RPMI7951 (cell line): ENCODE measurements at regions not wholly inside any gene's neighbourhood (a gene's known extent, or its start where the extent isn't known, plus 50 kb on each side); places are given as distances from the start of the nearest gene placed in this dataset.
A peak's percentile ranks its signal among the peaks of the same experiment; 100 is the strongest.
"Not testable (repeated sequence)": the region's sequence is repeated elsewhere in the genome, so short reads cannot be mapped to it uniquely, and the experiment has no call there.

ENCODE experiments used
- DNase-seq: peaks from one replicate; pipeline ENCODE4 v3.0.0-alpha.2; 2012; ENCODE audit warnings: low read depth

DNA sequence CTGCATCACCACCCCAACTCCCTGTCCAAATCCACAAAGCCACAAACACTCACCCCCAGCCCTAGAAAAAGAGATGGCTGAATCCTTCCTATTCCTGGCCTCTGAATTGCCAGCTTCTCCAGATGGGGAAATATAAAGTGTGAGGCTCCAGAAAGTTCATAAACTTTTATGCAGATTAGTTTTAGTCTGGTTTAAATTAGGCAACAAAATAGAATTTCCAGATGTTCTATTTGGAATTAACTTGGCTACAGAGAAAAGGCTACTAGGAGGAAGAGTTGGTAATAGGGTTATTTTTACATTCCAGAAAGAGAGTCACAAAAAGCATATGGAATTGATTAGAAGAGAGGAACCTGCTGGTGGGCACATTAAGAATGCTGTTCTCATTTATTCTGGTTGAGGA lies 56.0 kb downstream of the EN1 start:
- no peak for DNase-seq

DNA sequence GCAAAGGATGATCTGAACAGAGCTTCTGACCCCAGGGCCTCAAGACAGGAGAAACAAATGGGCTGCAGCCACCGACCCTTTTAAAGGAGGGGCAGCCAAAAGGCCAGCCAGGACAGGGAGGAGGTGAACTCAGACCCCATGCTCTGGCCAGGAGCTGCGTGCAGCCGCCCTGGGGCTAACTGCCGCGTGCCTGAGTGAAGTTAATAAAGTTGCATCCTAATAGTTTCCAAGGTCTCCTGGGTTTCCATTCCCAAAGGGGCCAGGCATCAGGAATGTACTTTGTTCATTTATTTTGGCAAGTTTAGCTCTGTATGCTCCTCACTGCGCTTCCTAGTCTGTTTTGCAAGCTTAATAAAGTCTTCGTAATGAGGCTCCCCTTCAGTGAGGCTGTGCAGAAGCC lies 60.7 kb downstream of the EN1 start:
- no peak for DNase-seq

DNA sequence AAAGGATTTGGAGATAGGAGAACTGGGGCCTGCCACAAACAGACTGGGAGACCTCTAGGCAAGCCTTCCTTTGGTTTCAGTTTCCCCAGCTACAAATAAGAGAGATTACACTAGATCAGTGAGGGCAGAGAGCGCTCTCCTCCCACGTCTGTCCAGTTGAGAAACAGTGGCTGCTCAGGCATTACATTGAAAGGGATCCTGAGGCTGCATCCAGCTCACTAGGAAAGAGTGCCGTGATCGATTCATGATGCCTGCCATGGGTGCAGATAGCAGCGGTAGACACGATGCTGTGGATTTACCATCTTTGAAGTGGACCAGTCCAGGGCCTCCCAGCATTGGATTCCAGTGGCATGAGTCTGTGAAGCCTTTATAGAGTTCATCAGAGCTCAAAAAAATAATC lies 62.6 kb downstream of the EN1 start:
- no peak for DNase-seq

DNA sequence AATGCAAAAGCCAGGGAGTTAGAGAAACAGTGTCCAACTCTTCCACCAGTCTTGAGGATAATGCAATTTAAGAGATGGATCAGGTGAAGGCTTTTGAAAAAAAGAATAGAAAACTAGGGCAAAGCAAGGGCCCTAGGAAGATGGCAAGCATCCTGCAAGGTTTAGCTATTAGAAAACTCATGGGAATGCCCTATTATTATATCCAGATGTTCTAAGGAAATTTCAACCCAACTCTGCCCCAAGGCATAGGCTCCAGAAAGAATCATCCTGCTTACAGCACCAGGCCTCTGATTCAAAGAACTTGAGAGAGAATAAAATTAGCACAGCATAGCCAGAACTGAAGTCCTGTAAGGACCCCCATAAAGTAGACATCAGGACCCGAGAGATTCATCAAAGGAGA lies 68.1 kb downstream of the EN1 start:
- peak; percentile 13 for DNase-seq

GRCh38 chr2:118774458-118775133 lies 72.9 kb downstream of the EN1 start:
- peak; percentile 15 for DNase-seq

DNA sequence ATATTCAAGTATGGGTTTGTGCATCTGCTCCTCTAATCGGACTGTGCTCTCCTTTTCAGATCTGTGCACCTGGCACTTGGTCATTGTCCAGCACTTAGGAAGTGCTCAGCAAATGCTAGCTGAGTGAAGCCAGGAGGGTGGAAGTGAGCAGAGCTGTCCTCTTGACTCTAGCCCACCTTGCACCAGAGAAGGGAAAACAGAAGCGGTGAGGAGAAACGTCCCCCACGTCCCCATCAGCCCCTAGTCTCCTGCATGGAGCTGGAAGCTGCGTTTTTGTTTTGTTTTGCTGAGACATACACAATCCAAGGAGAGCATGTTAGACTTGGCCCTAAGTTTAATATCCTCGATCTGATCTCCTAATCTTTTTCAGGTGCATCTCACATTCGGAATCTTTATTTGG lies 73.6 kb downstream of the EN1 start:
- no peak for DNase-seq

- no peak for DNase-seq
Observed at GRCh38 chr2:118772487-118773200, 74.8 kb downstream of the EN1 start.

DNA sequence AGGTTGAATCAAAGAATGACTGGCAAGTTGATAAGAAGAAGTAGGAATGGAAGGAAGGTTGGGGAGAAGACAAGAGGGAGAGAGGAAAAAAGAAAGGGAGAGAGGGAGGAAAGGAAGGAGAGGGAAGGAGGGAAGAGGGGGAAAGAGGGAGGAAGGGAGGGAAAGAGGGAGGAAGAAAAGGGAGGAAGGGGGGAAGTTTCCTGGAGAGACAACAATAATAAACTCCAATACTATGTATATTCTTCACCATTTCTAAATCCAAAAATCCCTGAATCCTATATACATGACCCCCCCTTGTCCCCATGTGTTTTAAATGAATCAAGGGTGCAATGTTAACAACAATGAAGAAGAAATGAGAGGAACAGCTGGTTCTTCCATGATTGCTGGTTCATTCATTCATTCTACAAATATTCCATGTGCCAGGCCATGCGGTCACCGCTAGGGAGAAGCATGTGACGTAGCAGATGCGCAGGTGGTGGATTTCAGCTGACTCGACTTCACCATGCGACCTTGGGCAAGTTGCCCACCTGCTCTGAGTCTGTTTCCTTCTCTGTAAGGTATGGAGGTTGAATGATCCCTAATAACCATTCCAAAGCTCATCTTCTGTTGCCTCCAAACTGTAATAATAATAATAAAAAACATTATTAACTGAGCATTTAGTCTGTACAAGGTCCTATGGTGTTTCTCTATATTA lies 77.6 kb downstream of the EN1 start:
- DNase-seq: no peak

GRCh38 chr2:118766871-118767270 lies 80.6 kb downstream of the EN1 start:
- no peak for DNase-seq

- DNase-seq: no peak
Observed at GRCh38 chr2:118764855-118765254, 82.6 kb downstream of the EN1 start.

- DNase-seq: peak; percentile 15
Observed at GRCh38 chr2:118763797-118764196, 83.7 kb downstream of the EN1 start.

DNA sequence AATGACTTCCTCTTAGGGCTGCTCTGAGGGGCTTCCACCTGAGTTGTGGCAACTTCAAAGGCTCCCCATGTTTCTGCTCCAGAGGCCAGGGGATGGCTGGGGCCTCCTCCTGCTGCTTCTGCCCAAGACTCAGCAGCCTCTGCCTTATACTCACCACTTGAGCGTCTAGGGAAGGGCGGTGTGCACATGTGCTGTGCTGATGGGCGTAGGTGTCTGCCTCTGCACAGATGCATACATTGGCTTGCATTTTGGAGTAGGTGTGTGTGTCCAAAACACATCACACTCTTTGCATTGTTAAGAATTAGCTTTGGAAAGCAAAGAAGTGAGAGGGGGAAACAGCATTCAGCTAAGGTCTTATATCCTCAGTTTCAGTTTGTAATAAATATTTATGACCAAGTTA lies 85.2 kb downstream of the EN1 start:
- DNase-seq: no peak

DNA sequence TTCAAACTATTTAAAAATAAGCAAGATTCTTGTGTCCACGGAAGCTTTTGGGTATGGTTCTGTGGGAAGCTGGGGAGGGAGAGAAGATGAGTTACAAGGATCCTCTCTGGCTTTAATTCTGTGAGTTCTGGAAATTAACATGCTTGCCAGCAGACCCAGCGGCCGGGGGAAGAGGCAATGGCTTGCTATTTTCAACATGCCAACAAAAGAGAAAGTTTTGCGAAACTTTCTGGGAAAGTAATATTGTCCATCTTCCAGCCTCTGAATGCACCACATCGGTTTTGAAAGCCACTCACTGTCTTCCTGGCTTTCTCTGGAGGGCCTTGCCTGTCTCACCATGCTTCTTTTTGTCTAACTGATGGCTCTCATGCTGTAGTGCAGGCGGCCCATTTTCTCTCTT lies 85.7 kb downstream of the EN1 start:
- no peak for DNase-seq

- no peak for DNase-seq
Observed at GRCh38 chr2:118755901-118756300, 91.5 kb downstream of the EN1 start.

GRCh38 chr2:118755384-118755783 lies 92.1 kb downstream of the EN1 start:
- DNase-seq: no peak

DNA sequence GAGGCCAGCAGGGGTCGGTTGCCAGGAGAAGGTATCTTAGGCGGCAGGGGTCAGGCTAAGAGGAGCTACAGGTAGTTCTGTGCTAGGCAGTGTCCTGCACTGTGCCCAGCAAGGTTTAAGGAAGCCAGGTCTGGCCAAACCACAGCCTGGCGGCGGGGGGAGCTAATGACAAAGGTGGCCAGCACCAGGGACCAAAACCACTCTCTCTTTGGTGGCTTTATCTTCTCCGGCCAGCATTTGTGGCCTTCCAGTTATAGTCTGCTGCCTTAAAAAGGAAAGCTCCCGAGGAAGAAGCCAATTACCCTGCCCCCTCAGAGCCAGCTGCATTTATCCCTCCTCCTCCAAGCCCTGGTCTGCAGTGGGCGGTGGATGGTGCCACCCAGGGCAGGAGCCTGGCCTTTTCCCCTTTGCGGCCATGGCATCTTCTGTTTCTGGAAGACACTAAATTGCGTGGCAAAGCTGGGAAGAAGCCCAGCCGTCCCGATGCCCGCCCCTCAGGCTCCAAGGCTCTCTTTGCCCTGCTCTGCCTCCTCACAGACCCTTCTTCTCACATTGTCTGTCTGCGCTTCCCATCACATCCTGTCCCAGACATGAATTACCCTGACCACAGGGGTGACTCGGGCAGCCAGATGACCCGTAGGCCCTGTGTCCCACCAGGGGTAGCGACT lies 94.6 kb downstream of the EN1 start:
- DNase-seq: no peak

GRCh38 chr2:118750959-118751565 lies 96.4 kb downstream of the EN1 start:
- DNase-seq: peak; percentile 3

DNA sequence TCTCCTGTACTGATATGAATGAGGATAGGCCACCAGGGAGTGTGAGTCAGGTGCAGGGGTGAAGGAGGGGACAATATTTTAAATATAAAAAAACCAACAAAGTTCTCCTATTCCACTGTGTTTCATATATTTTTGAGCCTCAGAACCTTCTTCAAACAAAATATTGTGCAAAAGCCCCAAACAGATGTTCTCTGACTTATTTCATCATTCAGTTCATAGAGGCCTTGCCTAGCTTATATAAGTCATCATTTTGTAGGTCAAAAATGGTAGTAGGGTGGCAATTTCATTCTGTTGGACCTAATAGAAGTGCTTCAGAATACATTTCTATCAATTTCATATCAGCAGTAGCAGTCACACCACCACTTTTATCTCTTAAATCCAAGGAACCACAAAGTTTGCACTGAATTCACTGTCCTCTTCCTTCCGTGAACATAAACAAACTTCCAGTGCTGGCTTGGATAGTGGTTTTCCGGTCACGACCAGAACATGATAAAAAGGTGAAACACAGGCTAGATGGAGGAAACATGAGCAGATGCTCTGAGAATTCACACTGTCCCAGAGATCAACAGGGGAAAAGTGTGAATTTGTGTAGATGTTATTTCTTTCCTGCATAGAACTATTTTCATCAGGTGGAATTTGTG lies 99.1 kb downstream of the EN1 start:
- peak; percentile 13 for DNase-seq

GRCh38 chr2:118747637-118748036 lies 99.8 kb downstream of the EN1 start:
- DNase-seq: no peak

DNA sequence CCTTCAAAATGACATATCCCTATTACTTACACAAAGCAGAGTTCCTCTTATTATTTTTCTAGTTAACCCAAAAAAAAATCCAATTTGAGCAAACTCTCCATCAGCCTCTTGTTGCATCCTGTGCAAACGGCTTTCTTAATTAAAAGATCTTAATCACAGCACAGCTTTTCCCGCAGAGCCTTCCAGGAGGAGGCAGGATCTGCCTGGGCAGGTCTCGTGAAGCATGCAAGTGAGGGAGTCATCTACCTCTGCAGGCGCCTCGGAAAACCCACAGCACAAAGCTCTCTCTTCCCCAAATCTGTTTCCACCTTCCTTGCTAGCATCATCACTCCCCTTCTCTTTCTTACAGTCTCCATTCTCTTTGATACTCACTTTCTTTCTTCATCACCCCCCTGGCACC lies 100.4 kb downstream of the EN1 start:
- no peak for DNase-seq

GRCh38 chr2:118744682-118745181 lies 102.7 kb downstream of the EN1 start:
- not testable (repeated sequence) for DNase-seq
